AG10803 (cell line): ENCODE measurements at regions not wholly inside any gene's neighbourhood (a gene's known extent, or its start where the extent isn't known, plus 50 kb on each side); places are given as distances from the start of the nearest gene placed in this dataset.

Experiments
- DNase-seq: peaks from one replicate; pipeline ENCODE4 v3.0.0; 2010; ENCODE audit warnings: low read depth
- H3K4me3 ChIP-seq: 2 replicates; pipeline ENCODE4 v1.5.1; 2011; ENCODE audit warnings: mild to moderate bottlenecking, low read length, control low read depth
- CTCF ChIP-seq: conservative IDR thresholded peaks from 2 replicates; pipeline ENCODE4 v1.5.1; 2011; ENCODE audit warnings: mild to moderate bottlenecking, low read length, control low read depth, inconsistent platforms

GRCh38 chr10:123578721-123579120 is 87.4 kb upstream of the GPR26 start:
- TF ChIP-seq CTCF = no peak
- no peak for DNase-seq
- no peak overlapping the region for H3K4me3 ChIP-seq

GRCh38 chr10:123579675-123580074 is 86.5 kb upstream of the GPR26 start:
- H3K4me3 ChIP-seq = no peak overlapping the region
- DNase-seq = no peak
- no peak for TF ChIP-seq CTCF

- H3K4me3 ChIP-seq = no peak overlapping the region
- no peak for DNase-seq
- no peak for TF ChIP-seq CTCF
These were observed 85.7 kb upstream of the GPR26 start for GRCh38 chr10:123580426-123580825.

GRCh38 chr10:123581656-123582055 is 84.5 kb upstream of the GPR26 start:
- no peak overlapping the region for H3K4me3 ChIP-seq
- DNase-seq = no peak
- TF ChIP-seq CTCF = no peak

- H3K4me3 ChIP-seq = no peak overlapping the region
- peak; percentile 68 for DNase-seq
- TF ChIP-seq CTCF = peak; percentile 95
These were observed 83.8 kb upstream of the GPR26 start for GRCh38 chr10:123582084-123582989.

GRCh38 chr10:123583639-123584418 is 82.3 kb upstream of the GPR26 start:
- H3K4me3 ChIP-seq = no peak overlapping the region
- DNase-seq = peak; percentile 89
- TF ChIP-seq CTCF = peak; percentile 96
